ENCODE measurements at regions not wholly inside any gene's neighbourhood (a gene's known extent, or its start where the extent isn't known, plus 50 kb on each side); places are given as distances from the start of the nearest gene placed in this dataset.

GRCh38 chr2:125855204-125855603, 800.8 kb upstream of the GYPC start:
- DNase-seq (ENCODE audit: low read depth, low spot score): no peak

- DNase-seq (ENCODE audit: low read depth, low spot score): no peak
Observed at GRCh38 chr2:125857971-125858794, 797.8 kb upstream of the GYPC start.

GRCh38 chr2:125861461-125861860, 794.5 kb upstream of the GYPC start:
- DNase-seq (ENCODE audit: low read depth, low spot score): no peak

- DNase-seq (ENCODE audit: low read depth, low spot score): no peak
Observed at GRCh38 chr2:125867908-125868307, 788.0 kb upstream of the GYPC start.

- no peak for DNase-seq (ENCODE audit: low read depth, low spot score)
Observed at GRCh38 chr2:125870264-125870663, 785.7 kb upstream of the GYPC start.

- DNase-seq (ENCODE audit: low read depth, low spot score): no peak
Observed at GRCh38 chr2:125870746-125871145, 785.2 kb upstream of the GYPC start.

GRCh38 chr2:125874564-125874963, 781.4 kb upstream of the GYPC start:
- DNase-seq (ENCODE audit: low read depth, low spot score): no peak

GRCh38 chr2:125885340-125885739, 770.6 kb upstream of the GYPC start:
- no peak for DNase-seq (ENCODE audit: low read depth, low spot score)

GRCh38 chr2:125886153-125886552, 769.8 kb upstream of the GYPC start:
- DNase-seq (ENCODE audit: low read depth, low spot score): no peak

GRCh38 chr2:125901278-125901677, 754.7 kb upstream of the GYPC start:
- no peak for DNase-seq (ENCODE audit: low read depth, low spot score)

GRCh38 chr2:125925891-125926546, 729.9 kb upstream of the GYPC start:
- no peak for DNase-seq (ENCODE audit: low read depth, low spot score)

- DNase-seq (ENCODE audit: low read depth, low spot score): no peak
Observed at GRCh38 chr2:125935559-125935958, 720.4 kb upstream of the GYPC start.

GRCh38 chr2:125942585-125943424, 713.2 kb upstream of the GYPC start:
- DNase-seq (ENCODE audit: low read depth, low spot score): no peak

- no peak for DNase-seq (ENCODE audit: low read depth, low spot score)
Observed at GRCh38 chr2:125959047-125959446, 696.9 kb upstream of the GYPC start.

GRCh38 chr2:125961739-125962138, 694.2 kb upstream of the GYPC start:
- no peak for DNase-seq (ENCODE audit: low read depth, low spot score)

- no peak for DNase-seq (ENCODE audit: low read depth, low spot score)
Observed at GRCh38 chr2:125979886-125980285, 676.1 kb upstream of the GYPC start.

GRCh38 chr2:125983364-125983763, 672.6 kb upstream of the GYPC start:
- DNase-seq (ENCODE audit: low read depth, low spot score): no peak

- DNase-seq (ENCODE audit: low read depth, low spot score): no peak
Observed at GRCh38 chr2:126029316-126029715, 626.6 kb upstream of the GYPC start.

- DNase-seq (ENCODE audit: low read depth, low spot score): no peak
Observed at GRCh38 chr2:126038861-126039260, 617.1 kb upstream of the GYPC start.

- DNase-seq (ENCODE audit: low read depth, low spot score): no peak
Observed at GRCh38 chr2:126041391-126042047, 614.4 kb upstream of the GYPC start.

- DNase-seq (ENCODE audit: low read depth, low spot score): no peak
Observed at GRCh38 chr2:126042089-126042488, 613.9 kb upstream of the GYPC start.

- DNase-seq (ENCODE audit: low read depth, low spot score): no peak
Observed at GRCh38 chr2:126048719-126049118, 607.2 kb upstream of the GYPC start.
